ENCODE measurements at regions not wholly inside any gene's neighbourhood (a gene's known extent, or its start where the extent isn't known, plus 50 kb on each side); places are given as distances from the start of the nearest gene placed in this dataset.

DNA sequence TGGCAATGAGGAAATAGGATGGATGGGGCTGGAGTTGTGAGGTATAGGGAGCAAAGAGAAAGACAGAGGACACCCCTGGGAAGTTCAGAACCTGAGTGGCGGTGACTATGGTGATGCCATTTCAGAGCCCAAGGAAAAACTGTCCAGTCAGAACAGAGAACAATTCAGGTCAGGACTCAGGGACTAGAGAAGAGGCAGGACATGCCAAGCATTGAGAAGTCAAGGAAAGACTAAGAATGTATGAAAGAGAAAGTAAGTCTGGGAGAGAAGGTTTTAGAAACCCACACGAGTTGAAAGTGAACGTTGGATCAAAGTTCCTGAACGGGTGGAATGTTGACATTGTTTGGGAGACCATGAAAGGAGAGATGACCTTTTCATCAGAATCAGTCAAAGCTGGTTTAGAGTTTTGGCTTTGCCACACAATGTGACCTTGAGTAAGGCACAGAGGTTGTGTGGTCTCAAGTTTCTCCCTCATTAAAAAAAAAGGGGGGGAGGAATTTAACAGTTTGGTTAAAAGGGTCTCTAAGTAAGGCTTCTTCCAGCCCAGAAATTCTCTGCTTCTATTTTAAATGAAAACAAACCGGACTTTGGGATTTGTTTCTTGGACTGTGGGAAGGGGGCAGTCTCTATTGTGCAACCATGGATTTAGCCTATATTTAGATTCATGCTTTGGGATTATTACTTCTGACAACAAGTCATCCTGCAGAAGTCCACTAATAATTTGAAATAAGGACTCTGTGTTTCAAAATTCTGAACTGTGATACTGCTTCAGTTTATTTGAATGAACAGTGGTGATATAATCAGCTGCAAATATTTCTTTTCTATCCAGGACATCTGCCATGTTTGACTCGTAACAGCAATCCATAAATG lies 315.9 kb upstream of the TBL1XR1 start:
- no peak for DNase-seq (ENCODE audit: low spot score)

DNA sequence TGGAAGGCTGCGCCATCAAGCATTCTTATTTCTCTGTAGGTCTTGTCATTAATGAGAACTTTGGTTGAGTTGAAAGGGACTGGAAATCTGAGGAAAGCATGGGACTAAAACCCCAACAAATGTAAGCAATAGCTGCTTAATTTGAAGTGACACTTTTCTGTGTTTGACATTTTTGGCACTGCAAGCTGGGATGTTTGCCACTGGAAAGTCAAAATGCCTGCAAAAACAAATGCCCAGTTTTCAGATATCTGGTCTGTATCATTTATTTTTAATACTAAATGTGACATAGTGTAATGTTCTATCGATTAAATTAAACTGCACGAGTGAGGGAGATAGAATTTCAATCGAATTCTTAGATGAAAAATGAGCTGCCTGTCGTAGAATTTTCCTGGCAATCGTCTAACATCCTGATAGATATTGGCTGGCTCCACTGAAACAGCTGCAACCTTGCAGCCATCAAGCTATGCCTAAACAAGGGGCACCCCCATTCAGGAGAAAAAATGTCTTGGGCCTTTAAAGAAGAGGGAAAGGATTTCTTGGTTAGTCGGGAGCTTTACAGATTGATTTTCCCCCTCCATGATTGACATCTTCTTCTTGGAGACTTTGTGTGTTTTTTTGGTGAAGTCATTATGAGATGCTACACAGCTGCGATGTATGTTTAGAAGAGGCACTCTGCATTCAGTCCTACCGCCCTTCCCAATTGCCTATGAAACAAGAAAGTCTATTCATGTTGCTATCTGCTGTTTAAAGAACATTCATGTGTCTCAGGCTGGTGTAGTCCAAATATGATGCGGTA lies 316.7 kb upstream of the TBL1XR1 start:
- no peak for DNase-seq (ENCODE audit: low spot score)

DNA sequence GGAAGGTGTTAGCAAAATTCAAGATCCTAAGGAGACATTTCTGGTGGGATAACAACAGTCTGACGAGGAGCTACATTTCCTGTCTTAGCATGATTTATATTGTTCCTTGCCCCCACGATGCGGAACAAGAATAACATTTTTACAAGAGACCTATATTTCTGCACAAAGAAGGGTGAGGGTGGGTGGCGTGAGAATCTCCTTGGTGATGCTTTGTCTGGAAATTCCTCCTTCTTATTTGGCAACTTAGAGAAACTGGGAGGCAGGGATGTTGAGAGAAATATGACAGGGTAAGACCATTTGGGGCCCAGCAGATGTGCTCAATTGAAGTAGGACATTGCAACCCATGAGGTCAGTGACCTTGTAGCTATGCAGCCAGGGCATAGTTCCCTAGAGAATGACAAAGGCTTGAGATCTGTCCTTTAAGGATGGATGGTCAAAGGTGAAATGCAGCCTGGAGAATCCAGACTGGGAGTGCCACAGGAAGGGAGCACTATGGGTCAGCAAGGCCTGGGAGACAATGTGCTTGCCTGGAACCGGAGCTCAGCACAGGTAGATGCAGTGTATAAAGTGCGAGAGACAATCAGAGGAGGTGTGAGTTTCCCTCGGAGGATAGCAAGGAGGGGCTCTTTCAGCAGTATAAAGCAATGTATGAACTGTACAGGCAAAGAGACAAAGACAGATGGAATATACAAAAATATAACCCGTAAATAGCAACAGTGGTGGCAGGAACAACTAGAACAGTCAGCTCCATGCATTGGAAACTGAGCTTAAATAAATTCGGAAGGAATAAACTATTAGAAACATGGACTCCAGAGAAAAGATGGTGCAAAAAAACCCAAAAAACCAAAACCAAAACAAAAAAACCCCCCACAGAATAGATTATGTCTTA lies 317.6 kb upstream of the TBL1XR1 start:
- no peak for DNase-seq (ENCODE audit: low spot score)

DNA sequence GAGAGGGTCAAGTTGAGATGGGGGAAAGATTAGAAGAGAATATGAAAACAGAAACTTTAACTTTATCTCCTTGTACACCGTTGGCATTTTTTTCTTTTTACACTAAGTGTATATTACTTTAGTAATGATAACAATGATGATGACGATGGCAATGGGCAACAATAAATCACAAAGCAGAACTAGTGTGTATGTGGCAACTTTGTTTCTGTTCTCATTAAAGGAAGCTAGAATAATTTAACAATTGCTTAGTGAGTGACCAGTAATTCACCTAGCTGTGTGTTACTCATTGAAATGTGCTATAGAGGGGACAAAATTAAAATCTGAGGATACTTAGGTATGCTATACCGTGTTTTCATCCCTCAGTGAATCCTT lies 318.5 kb upstream of the TBL1XR1 start:
- no peak for DNase-seq (ENCODE audit: low spot score)

DNA sequence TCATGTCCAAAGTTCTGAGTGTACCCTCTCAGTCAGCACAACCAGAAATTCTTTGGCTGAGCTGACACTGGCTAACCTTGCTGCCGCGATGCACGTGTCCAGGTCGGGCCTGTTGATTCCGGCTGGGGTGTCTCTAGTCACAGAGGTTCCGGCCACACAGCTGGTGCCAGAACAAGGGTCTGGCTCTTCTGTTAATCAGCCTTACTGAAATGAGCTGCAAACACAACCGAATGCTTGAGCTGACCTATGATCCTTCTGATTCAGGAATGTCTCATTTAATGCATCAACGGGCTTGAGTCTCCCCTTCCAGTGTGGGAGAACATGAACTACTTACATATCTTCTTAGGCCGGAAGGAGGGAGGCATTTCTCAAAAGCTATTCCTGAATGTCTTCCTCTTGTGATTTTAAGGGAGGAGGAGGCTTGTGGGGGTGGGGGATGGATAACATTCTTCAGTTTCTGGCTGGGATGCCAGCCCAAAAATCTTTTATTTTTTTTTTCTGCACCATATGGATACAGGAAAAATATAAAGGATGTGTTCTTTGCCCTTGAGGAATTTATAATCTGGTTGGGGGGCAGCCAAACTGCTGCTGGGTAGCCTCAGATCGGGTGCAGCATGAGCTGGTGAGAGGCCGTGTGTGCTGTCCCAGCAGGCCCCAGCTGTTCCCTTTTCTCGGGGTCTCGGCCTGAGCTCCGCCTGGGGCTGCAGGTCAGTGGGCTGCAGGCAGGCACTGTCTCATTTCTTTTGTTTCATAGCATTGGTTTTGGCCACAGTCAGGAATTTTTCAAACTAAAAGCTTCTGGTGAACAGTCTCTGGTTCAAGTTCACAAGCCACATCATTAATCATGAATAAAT lies 319.1 kb upstream of the TBL1XR1 start:
- peak; percentile 56 for DNase-seq (ENCODE audit: low spot score)

DNA sequence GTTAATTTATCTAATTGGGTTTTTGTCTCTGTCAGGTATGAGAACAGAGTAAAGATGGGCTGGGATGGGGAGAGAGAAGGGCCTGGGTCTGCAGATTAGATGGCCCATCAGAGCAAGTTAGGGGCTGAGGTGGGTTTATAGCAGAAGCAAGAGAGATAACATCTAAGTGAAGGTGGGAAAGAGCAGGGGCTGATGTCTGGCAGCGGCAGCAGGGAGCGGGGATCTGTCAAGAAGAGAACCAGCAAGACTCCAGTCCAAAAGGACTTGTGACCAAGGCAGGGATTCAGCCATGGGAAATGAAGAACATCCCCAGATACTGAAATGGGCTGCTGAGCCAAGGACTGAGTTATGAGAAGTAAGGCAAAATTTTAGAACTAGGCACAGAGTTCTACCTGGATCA lies 320.6 kb upstream of the TBL1XR1 start:
- DNase-seq (ENCODE audit: low spot score), result no peak

DNA sequence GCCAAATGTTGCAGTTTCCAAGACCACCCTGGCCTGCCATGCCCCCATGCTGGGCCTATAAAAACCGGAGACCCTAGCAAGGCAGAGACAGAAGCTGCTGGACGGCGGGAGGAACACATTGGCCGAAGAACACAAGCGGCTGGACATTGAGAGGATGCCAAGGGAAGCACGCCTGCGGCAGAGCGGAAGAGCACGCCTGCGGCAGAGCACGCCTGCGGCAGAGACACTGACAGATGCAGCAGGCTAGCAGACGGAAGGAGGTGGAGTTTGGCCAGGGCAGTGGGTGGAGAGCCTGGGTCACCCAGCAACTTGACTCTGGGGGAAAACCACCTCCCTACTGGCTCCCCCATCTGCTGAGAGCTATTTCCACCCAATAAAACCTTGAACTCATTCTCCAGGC lies 322.3 kb upstream of the TBL1XR1 start:
- DNase-seq (ENCODE audit: low spot score), result no peak

DNA sequence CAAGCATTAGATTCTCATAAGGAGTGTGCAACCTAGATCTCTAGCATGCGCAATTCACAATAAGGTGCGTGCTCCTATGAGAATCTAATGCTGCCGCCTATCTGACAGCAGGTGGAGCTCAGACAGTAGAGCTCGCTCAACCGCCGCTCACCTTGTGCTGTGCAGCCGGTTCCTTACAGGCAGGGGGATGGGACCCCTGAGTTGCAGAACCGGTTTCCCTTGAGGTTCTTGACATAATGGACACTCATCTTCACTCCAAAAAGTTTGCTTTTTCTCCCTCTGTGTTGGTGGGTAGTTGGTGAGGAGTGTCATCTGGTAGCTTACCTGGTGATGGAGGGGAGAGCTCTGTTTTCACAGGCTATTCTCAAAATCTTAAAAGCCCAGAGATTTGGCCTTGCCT lies 324.0 kb upstream of the TBL1XR1 start:
- DNase-seq (ENCODE audit: low spot score), result no peak

DNA sequence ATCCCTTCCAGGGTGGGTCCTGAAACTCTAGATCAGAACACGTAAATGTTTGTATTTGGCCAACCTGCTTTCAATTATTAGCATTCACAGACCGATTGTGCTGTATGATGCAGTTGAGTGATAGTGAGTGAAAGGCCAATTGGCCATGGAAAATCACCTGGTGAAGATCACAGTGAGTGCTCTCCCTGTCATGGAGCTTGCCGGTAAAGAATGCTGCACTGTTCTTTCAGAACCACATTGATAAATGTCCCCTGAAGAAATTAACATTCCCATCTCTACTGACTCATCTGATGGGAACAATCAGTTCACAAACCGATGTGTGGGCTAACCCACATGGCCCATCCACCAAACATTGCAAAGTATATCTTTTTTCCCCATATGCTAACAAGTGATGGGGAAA lies 324.8 kb upstream of the TBL1XR1 start:
- DNase-seq (ENCODE audit: low spot score), result no peak

DNA sequence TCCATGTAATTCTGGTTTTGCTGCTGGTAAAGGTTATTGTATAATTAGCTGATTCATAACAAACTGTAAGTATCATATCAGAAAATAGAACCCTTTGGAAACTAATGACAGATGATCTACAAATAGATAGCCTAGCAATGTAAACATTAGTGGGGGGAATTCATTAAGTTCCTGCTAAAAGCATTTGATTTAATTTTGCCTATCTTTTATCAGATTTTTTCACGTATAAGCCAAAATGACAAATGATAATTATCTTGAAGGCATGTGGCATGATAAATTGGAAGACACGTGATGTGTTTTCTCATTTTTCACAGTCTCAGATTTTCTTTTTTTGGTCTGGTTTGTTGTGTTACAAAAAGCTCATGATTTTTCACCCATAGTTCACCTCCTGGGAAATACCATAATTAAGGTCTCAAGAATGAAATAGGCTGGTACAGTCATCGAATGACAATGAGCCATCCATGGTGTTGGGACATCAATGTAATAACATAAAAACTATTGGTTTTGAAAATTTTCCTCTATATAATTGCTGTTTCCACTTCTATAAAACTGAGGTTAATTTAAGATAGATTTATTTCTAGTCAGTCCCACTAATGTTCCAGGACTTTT lies 325.9 kb upstream of the TBL1XR1 start:
- DNase-seq (ENCODE audit: low spot score), result no peak

DNA sequence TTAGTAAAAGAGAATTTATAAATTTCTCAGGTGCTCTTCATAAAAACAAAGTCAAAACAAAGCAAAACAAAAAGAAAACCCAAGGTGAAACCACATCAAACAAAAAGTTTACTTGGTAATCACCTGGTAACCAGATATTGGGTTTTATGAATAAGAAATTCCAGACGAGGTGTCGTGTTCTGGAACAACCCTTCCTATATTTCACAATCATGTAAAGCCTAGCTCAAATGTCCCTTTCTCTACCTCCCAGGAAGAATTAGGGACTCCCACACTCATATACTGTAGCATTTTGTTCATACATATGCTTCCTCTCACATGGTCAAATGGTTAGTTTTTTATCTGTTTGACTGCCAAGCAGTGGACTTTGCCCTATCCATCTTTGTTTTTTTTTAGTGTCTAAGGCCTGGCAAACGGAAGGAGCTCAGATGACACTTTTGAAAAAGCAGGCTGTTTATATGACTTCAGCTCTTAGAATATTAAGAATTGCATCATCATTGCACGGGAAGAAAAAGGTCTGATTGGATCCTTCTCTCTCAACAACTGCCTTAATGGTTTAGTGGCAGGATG lies 326.7 kb upstream of the TBL1XR1 start:
- DNase-seq (ENCODE audit: low spot score), result no peak

DNA sequence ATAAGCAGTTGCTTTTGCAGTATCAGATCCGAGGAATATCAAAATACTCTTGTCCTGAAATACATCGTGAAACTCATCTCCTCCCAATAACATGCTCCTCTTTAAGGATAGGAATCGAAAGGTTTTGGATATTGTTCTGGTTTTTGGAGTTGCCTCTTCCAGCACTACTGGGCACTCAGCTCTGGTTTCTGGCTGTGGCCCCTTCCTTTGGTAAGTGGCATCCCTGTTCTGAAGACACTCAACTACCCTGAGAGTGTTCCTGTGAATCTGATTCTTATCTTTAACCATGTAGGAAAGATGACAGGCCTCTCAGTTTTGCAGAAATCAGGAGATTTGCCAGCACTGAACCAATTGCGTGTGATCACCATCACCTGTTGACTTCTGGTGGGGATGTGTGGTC lies 327.5 kb upstream of the TBL1XR1 start:
- DNase-seq (ENCODE audit: low spot score), result no peak

DNA sequence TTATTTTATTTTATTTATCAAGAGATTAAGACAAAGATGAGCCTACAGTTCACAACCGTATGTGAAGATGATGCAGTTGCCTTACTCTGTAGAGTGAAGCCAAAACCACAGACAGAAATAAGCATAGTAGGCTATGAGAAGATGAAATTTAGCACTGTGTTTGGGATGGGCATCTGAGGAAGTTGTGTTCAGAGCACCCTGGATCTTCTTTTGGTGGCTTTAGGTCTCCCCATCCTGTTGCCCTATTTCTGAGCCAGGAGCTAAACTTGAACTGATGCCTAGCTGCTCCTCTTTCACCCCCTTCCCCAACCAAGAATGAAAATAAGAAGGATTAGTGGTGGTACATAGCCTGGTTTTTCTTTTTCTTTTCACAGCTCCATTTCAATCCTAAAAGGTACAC lies 328.1 kb upstream of the TBL1XR1 start:
- no peak for DNase-seq (ENCODE audit: low spot score)

DNA sequence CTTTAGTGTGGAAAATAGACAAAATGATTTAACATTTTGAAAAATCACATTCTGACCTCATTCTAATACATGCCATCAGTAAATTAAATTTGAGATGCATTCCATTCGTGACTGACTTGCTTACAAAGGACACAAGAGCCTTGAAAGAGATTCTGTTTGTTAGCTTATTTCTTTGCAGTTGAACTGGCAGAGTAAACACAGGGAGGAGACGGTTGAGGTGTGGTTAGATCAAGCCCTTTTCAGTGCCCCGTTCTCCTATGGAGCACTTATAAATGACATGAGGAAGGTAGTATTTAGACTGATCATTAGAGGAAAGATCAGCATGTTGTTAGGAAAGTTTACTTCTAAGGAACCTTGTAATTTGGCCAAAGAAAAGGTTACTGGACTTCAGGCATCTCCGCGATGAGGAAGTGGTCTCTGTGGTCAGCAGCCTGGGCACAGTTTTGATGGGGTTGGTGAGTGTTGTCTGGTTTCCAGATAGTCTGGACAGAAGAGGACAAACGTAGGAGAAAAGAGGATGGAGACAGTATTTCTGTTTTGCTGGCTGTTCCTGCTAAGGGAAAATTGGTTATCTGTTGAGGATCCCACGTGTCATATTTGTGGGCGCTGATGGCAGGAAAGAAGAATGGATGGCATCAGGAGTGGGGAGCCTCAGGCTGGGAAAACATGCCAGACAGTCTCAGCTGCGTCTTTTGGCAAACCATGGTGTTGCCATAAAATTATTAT lies 328.9 kb upstream of the TBL1XR1 start:
- peak; percentile 39 for DNase-seq (ENCODE audit: low spot score)

DNA sequence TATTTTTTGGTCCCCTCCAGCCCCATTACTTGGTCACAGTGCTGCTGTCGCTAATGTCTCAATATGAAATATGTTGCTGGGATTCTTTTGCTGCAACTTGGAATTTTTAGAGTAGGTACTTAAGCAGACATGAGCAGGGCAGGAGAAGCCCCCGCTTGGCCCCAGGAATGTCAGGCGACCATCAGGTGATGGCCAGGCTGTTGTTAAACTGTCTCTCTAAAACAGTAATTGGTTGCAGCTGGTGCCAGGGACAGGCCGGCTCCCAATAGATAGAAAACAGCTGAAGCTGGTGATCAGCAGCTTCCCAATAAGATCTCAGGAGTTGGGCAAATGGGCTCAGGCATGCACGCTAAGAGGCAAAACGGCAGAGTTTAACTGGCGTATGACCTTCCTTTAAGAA lies 329.9 kb upstream of the TBL1XR1 start:
- DNase-seq (ENCODE audit: low spot score), result no peak

DNA sequence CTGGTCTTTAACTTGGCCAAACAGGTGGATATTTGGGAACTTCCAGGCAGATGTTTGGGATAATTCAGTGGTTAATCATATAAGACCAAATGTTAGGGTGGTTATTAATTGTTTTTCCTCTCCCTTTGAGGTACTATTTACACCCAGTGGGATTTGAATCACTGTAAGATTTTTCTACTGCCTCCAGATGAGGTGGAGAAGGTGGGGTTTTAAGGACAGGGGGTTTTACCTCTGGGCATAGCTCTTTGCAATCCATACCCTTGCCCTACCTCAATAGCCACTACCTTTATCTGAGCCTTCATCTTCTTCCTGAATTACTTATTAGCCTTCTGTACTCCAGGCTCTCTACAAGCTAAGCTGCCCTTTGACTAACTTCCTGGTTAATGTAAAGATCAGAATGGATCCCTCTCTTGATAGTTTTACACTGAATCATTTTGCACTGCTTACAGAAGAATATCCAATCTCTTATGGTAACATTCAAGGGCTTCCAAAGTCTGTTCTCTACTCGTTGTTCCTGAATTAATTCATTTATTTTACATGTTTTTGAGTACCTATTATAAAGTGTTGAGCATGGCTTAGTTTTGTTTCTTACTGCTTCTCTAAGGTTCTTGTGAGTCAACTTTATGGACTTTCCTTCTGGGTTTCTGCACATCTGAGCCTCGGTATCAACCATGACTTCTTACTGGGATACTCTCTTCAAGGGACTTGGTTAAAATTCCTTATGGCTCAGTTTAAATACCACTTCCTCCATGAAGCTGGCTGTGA lies 331.2 kb upstream of the TBL1XR1 start:
- DNase-seq (ENCODE audit: low spot score), result no peak

DNA sequence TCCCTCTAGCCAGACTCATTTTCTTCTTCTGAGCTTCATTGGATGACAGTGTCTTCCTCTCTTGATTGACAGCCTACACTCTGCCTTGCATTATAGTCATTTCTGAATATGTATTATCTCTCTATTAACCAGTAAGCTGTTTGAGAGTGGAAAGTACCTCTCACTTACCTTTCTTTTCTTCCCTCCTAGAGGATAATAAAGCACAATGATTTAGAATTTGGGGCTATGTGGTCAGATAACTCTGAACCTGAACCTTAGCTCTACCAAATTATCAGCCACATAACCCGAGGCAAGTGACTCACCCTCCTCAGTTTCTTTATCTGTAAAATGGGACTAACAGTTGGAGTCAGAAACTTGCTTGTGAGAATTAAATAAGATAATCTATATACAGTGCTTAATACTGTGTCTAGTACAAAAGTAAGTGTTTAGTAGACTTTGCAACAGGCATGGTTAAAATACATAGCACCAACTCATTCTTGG lies 331.8 kb upstream of the TBL1XR1 start:
- DNase-seq (ENCODE audit: low spot score), result no peak

DNA sequence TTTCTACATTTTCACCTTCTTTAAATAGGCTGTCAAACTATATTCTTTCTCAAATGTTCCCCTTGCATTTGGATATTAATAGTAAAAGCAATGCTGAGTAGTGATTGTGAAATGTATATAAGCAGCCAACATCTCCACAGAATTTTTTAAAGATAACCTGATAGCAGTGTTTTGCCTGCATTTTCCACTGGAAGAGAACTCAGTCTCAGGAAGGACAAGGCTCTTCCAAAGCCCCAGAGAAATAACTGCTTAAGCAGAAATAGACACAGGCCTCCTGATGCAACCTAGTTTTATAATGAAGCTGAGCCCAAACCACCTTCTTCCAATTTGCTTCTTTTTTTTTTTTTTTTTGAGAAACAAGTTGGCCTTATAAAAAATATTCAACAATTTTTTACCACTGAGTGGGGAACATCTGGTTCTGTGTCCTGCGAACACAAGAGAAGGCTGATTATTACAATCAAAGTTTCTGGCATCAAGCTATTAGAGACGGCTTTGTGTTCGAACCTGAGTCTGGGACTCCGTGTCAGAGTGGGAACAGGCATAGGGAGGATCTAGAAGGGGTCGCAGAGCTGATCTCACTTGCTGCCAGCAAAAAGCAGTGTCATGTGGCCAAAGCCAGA lies 332.5 kb upstream of the TBL1XR1 start:
- DNase-seq (ENCODE audit: low spot score), result peak; percentile 37

DNA sequence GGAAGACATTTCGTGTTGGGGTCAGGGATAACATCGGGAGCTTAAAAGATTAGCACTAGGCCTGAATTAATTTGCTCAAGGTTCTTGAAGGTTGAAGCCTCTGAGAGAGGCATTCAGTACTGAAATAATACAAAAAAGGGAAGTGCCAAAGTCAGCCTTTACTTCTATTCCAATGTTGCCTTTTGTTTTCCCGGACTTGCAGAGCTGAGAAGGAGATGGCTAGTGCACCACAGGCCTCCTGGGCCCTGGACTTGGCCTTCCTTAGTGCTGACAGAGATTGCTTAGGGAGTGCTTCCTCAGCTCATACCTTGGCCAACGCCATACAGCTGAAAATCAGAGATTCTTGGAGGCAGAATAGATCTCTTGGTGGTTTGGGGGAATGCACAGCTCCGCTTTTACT lies 333.6 kb upstream of the TBL1XR1 start:
- no peak for DNase-seq (ENCODE audit: low spot score)
